ENCODE measurements at regions not wholly inside any gene's neighbourhood (a gene's known extent, or its start where the extent isn't known, plus 50 kb on each side); places are given as distances from the start of the nearest gene placed in this dataset.

- TF ChIP-seq CTCF (IDR thresholded peaks at IDR 0.05) (no peak), POLR2A (IDR thresholded peaks at IDR 0.05) (no peak)
Measured at GRCh38 chr16:62156971-62157370, 120.7 kb upstream of the CDH8 start.
